GM10248 (cell line): ENCODE measurements at regions not wholly inside any gene's neighbourhood (a gene's known extent, or its start where the extent isn't known, plus 50 kb on each side); places are given as distances from the start of the nearest gene placed in this dataset.

Source experiments
- CTCF ChIA-PET: fragments of 300-600 bp; sonication (Branson Sonifier 250); formaldehyde crosslinking; extraction: SDS; loops from one replicate; lab custom pipeline; 2021; ENCODE audit warnings: antibody characterized with exemption; lab: Yijun Ruan, JAX
- POLR2A ChIA-PET: fragments of 350-650 bp; sonication (Branson Sonifier 250); formaldehyde crosslinking; extraction: SDS; loops from one replicate; lab custom pipeline; 2020; ENCODE audit warnings: antibody characterized with exemption; lab: Yijun Ruan, JAX
- DNase-seq: peaks from one replicate; pipeline ENCODE4 v3.0.0; 2012; ENCODE audit errors: extremely low spot score
- TF ChIP-seq, protein P1 (sequence below): IDR thresholded peaks from 2 replicates; pipeline ENCODE4 v1.5.1; 2012; ENCODE audit warnings: mild to moderate bottlenecking, low read depth; ENCODE audit errors: extremely low read depth, missing control alignments, control extremely low read depth

GRCh38 chrX:39703307-39703706 lies 394.5 kb downstream of the BCOR start:
- ChIA-PET POLR2A (no interaction called here), CTCF (no interaction called here)
- DNase-seq, result no peak
- TF ChIP-seq, protein P1, sequence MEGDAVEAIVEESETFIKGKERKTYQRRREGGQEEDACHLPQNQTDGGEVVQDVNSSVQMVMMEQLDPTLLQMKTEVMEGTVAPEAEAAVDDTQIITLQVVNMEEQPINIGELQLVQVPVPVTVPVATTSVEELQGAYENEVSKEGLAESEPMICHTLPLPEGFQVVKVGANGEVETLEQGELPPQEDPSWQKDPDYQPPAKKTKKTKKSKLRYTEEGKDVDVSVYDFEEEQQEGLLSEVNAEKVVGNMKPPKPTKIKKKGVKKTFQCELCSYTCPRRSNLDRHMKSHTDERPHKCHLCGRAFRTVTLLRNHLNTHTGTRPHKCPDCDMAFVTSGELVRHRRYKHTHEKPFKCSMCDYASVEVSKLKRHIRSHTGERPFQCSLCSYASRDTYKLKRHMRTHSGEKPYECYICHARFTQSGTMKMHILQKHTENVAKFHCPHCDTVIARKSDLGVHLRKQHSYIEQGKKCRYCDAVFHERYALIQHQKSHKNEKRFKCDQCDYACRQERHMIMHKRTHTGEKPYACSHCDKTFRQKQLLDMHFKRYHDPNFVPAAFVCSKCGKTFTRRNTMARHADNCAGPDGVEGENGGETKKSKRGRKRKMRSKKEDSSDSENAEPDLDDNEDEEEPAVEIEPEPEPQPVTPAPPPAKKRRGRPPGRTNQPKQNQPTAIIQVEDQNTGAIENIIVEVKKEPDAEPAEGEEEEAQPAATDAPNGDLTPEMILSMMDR, result no peak

DNA sequence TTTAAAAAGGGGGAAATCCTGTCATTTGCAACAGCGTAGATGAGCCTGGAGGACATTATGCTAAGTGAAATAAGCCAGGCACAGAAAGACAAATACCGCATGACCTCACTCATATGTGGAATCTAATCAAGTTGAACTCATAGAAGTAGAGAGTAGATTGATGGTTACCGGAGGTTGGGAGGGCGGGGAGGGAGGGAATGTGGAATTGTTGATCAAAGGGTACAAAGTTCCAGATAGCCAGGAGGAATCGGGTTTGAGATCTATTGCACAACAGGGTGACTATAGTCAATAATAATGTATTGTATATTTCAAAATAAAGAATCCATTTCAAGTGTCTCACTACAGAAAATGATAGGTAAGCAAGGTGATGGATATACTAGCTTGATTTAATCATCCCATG lies 393.2 kb downstream of the BCOR start:
- TF ChIP-seq, protein P1, result no peak
- no peak for DNase-seq
- ChIA-PET POLR2A (no interaction called here), CTCF (no interaction called here)

DNA sequence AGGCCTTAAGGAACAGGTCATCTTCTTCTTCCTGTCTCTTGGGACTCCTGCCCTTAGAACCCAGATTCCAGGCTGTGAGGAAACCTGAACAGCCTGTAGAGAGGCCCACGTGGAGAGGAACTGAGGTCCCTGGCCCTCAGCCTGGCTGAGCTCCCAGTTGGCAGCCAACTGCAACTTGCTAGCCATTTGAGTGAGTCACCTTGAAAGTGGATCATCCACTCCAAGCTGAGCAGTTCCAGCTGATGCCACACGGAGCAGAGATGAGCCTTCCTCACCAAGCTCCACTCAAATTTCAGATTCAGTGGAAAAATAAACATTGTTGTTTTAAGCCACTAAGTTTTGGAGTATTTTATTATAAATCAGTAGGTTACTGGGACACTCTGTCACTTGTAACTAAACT lies 392.5 kb downstream of the BCOR start:
- DNase-seq, result no peak

DNA sequence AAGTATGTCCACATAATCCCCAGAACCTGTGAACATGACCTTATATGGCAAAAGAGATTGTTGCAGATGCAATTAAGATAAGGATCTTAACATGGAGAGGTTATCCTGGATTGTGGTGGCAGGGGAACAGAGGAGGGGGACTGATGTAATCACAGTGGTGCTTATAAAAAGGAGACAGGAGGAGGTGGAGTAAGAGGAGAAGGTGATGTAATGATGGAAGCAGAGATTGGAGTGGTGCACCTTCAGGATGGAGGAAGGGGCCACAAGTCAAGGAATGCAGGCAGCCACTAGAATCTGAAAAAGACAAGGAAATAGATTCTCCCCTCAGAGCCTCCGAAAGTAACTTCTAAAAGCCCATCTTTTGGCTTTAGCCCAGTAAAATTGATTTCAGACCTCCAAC lies 388.4 kb downstream of the BCOR start:
- CTCF ChIA-PET, result no interaction called here
- TF ChIP-seq, protein P1, result no peak
- no peak for DNase-seq
- POLR2A ChIA-PET, result no interaction called here

More for the DNA sequence above, 392.5 kb downstream of the BCOR start:
- CTCF ChIA-PET, result no interaction called here
- POLR2A ChIA-PET, result no interaction called here
- TF ChIP-seq, protein P1, result no peak

GRCh38 chrX:39709812-39710211 lies 387.9 kb downstream of the BCOR start:
- POLR2A ChIA-PET, result no interaction called here
- TF ChIP-seq, protein P1, result no peak
- CTCF ChIA-PET, result no interaction called here
- DNase-seq, result no peak

GRCh38 chrX:39710776-39711175 lies 387.0 kb downstream of the BCOR start:
- TF ChIP-seq, protein P1, result no peak
- POLR2A ChIA-PET, result no interaction called here
- DNase-seq, result no peak
- CTCF ChIA-PET, result no interaction called here

GRCh38 chrX:39714471-39714870 lies 383.3 kb downstream of the BCOR start:
- TF ChIP-seq, protein P1, result no peak
- no peak for DNase-seq
- CTCF ChIA-PET, result no interaction called here
- POLR2A ChIA-PET, result no interaction called here
